RWPE1 (cell line): ENCODE measurements at regions not wholly inside any gene's neighbourhood (a gene's known extent, or its start where the extent isn't known, plus 50 kb on each side); places are given as distances from the start of the nearest gene placed in this dataset.

Experiments used
- CTCF ChIA-PET: fragments of 350-600 bp; sonication (Branson Sonifier 250); formaldehyde crosslinking; extraction: SDS; loops from one replicate; lab custom pipeline; 2021; lab: Yijun Ruan, JAX
- POLR2A ChIA-PET: fragments of 400-600 bp; formaldehyde crosslinking; extraction: SDS; loops from one replicate; lab custom pipeline; 2020; ENCODE audit warnings: antibody characterized with exemption; ENCODE audit not compliant: low non-redundant PET; lab: Yijun Ruan, JAX
- DNase-seq: peaks from one replicate; pipeline ENCODE4 v3.0.0; 2012; ENCODE audit warnings: low spot score
- H3K27ac ChIP-seq: fragments of 450-650 bp; 2 replicates; pipeline ENCODE4 v1.5.1; 2017
- TF ChIP-seq, protein P1 (sequence below): fragments of 450-650 bp; conservative IDR thresholded peaks from 2 replicates; pipeline ENCODE4 v1.5.1; 2017; ENCODE audit warnings: low read depth, mild to moderate bottlenecking

DNA sequence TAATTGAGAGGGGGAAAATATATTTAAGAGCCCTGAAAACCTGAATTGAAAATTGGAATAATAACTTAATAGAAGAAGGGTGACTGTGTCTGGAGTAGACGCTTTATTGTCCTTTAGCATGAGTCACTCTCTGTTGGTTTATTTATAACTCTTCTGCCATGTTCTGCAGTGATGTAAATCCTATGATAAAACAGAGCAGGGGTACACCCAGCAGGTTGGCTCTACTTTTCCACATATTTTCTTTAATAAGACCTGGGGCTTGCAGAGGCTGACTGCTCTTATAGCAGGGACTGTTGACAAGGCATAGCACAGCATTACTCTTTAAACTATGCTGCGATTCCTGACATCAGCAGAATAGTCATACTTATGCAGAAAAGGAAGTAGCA lies 389.9 kb upstream of the PCDH9 start:
- TF ChIP-seq, protein P1, sequence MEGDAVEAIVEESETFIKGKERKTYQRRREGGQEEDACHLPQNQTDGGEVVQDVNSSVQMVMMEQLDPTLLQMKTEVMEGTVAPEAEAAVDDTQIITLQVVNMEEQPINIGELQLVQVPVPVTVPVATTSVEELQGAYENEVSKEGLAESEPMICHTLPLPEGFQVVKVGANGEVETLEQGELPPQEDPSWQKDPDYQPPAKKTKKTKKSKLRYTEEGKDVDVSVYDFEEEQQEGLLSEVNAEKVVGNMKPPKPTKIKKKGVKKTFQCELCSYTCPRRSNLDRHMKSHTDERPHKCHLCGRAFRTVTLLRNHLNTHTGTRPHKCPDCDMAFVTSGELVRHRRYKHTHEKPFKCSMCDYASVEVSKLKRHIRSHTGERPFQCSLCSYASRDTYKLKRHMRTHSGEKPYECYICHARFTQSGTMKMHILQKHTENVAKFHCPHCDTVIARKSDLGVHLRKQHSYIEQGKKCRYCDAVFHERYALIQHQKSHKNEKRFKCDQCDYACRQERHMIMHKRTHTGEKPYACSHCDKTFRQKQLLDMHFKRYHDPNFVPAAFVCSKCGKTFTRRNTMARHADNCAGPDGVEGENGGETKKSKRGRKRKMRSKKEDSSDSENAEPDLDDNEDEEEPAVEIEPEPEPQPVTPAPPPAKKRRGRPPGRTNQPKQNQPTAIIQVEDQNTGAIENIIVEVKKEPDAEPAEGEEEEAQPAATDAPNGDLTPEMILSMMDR = no peak
- no peak for DNase-seq
- H3K27ac ChIP-seq = no peak overlapping the region
- ChIA-PET POLR2A (no interaction called here), CTCF (no interaction called here)

DNA sequence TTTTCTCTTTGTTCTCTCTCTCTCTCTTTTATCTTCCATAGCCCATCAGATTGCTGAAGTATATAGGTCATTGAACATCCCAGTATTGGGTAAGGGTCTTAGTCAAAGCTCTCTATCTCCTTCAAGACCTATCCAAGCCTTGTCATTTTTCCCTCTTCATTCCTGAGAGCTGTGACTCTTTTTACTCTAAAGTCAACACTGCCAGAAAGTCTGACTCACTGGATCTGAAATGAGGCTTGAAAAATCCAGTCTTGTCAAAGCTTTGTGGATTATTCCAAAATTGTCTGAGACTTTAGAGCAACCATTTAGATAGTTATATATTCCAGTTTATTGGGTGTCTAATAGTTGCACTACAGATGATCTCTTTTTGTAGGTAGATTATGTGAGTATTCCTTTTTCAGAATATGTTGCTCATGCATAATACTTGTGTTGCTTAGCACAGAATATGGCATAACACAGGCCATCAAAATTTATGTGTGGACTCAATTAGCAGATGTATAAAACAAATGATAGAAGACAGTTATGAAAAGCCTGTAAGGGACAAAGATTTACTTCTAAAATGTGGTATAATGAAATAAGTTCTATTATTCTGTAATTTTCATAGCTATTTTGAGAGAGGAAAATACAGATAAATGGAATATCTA lies 389.3 kb upstream of the PCDH9 start:
- no peak for DNase-seq
- POLR2A ChIA-PET = no interaction called here
- no peak overlapping the region for H3K27ac ChIP-seq
- CTCF ChIA-PET = no interaction called here
- TF ChIP-seq, protein P1 = no peak

DNA sequence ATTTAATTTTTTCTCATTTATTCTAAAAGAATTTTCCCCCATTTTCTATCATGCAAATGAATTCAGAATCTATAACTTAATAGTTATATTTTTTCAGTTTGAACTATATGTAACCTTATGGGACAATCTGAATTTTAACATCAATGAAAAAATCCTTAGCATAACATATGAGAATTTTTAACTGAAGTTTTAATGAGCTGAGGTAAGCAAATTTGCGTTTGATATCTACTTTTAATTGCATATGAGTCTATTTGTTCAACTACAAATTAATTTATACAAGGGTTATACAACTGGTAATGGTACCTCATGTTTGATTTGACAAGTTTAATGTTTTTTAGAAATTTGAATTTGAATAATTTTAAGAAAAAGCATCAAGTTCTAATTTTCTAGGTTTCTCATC lies 384.4 kb upstream of the PCDH9 start:
- ChIA-PET POLR2A (no interaction called here), CTCF (no interaction called here)
- H3K27ac ChIP-seq = no peak overlapping the region
- TF ChIP-seq, protein P1 = no peak
- no peak for DNase-seq

DNA sequence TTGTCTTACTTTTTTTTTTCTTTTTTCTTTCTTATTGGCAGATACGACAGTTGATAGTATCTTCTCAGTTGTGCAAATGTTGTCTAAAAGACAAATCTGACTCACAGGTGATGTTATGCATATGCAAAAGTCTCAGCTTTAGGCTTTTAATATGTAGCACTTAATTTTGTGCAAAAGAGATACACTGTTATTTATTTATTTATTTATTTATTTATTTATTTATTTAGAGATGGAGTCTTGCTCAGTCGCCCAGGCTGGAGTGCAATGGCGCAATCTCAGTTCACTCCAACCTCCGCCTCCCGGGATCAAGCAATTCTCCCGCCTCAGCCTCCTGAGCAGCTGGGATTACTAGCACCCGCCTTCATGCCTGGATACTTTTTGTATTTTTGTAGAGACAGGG lies 383.9 kb upstream of the PCDH9 start:
- CTCF ChIA-PET = no interaction called here
- no peak overlapping the region for H3K27ac ChIP-seq

DNA sequence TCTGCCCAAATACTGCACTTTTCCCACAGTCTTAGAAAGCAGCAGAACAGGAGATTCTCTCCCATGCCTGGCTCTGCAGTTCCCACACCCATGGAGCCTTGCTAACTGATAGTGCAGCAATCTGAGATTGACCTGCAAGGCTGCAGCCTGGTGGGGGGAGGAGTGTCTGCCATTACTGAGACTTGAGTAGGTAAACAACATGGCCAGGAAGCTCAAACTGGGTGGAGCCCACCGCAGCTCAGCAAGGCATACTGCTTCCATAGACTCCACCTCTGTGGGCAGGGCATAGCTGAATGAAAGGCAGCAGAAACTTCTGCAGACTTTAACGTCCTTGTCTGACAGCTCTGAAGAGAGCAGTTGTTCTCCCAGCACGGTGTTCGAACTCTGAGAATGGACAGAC lies 358.5 kb upstream of the PCDH9 start:
- ChIA-PET CTCF (no interaction called here), POLR2A (no interaction called here)
- no peak for DNase-seq

More for the DNA sequence above, 383.9 kb upstream of the PCDH9 start:
- POLR2A ChIA-PET = no interaction called here
- DNase-seq = no peak
- TF ChIP-seq, protein P1 = no peak

DNA sequence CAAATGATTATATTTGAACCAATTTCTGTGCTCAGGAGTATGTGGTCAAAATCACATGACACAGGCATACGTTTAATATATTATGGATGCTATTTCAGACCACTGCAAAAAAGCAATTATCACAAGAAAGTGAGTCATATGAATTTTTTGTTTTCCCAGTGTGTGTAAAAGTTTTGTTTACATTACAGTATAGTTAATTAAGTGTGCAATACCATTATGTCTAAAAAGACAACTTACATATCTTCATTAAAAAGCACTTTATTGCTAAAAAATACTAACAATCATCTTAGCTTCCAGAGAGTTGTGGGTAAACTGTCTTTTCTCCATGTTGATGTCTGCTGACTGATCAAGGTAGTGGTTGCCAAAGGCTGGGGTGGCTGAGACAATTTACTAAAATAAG lies 347.2 kb upstream of the PCDH9 start:
- DNase-seq = no peak
- POLR2A ChIA-PET = no interaction called here
- no peak overlapping the region for H3K27ac ChIP-seq
- CTCF ChIA-PET = no interaction called here
- TF ChIP-seq, protein P1 = no peak

More for the DNA sequence above, 358.5 kb upstream of the PCDH9 start:
- TF ChIP-seq, protein P1 = no peak
- H3K27ac ChIP-seq = no peak overlapping the region
